Bronchial epithelial cell (primary cell): ENCODE measurements at regions not wholly inside any gene's neighbourhood (a gene's known extent, or its start where the extent isn't known, plus 50 kb on each side); places are given as distances from the start of the nearest gene placed in this dataset.
"Not testable (repeated sequence)": the region's sequence is repeated elsewhere in the genome, so short reads cannot be mapped to it uniquely, and the experiment has no call there.

Source experiments
- DNase-seq: peaks from one replicate; pipeline ENCODE4 v3.0.0-alpha.2; 2010; ENCODE audit warnings: low read depth
- FAIRE-seq: peaks from 2 replicates; lab custom pipeline; 2011; peaks lifted over from hg19 to GRCh38; lab: Jason Lieb, UNC
- H3K27me3 ChIP-seq: 2 replicates; pipeline ENCODE4 v1.5.1; 2011; ENCODE audit warnings: low read length; ENCODE audit not compliant: control insufficient read depth, insufficient read depth
- H3K36me3 ChIP-seq: 2 replicates; pipeline ENCODE4 v1.5.1; 2011; ENCODE audit warnings: low read length; ENCODE audit not compliant: control insufficient read depth, insufficient read depth
- H3K4me3 ChIP-seq: 2 replicates; pipeline ENCODE4 v1.5.1; 2011; ENCODE audit warnings: mild to moderate bottlenecking, low read depth, low read length, control low read depth
- CTCF ChIP-seq: IDR thresholded peaks from 2 replicates; pipeline ENCODE4 v1.5.1; 2011; ENCODE audit warnings: mild to moderate bottlenecking, moderate library complexity, low read length, control low read depth, inconsistent platforms; ENCODE audit not compliant: insufficient read depth, severe bottlenecking

GRCh38 chr10:80829562-80829961, 291.9 kb downstream of the SH2D4B start:
- no peaks in the 10 kb centered on the region for H3K27me3 ChIP-seq
- no peak for FAIRE-seq
- H3K36me3 ChIP-seq: no peaks in the 10 kb centered on the region
- no peak for DNase-seq
- no peak overlapping the region for H3K4me3 ChIP-seq
- no peak for TF ChIP-seq CTCF

- DNase-seq, H3K27me3 ChIP-seq, H3K4me3 ChIP-seq, FAIRE-seq, H3K36me3 ChIP-seq: not testable (repeated sequence)
Measured at GRCh38 chr10:80832693-80833092, 295.0 kb downstream of the SH2D4B start.

- Histone ChIP-seq H3K4me3 (no peak overlapping the region), H3K27me3 (no peaks in the 10 kb centered on the region), H3K36me3 (no peaks in the 10 kb centered on the region)
- TF ChIP-seq CTCF: peak; percentile 30
- peak; percentile 1 for DNase-seq
- no peak for FAIRE-seq
Measured at GRCh38 chr10:80855348-80855971, 317.8 kb downstream of the SH2D4B start.

- H3K4me3 ChIP-seq: no peak overlapping the region
- no peaks in the 10 kb centered on the region for H3K27me3 ChIP-seq
- no peak for TF ChIP-seq CTCF
- H3K36me3 ChIP-seq: no peaks in the 10 kb centered on the region
- no peak for DNase-seq
- FAIRE-seq: no peak
Measured at GRCh38 chr10:80856186-80856585, 318.5 kb downstream of the SH2D4B start.

GRCh38 chr10:80859279-80859678, 321.6 kb downstream of the SH2D4B start:
- not testable (repeated sequence) for DNase-seq, FAIRE-seq, H3K4me3 ChIP-seq, H3K36me3 ChIP-seq, H3K27me3 ChIP-seq

GRCh38 chr10:80860719-80861118, 323.0 kb downstream of the SH2D4B start:
- no peak for DNase-seq
- Histone ChIP-seq H3K27me3 (no peaks in the 10 kb centered on the region), H3K4me3 (no peak overlapping the region), H3K36me3 (no peaks in the 10 kb centered on the region)
- no peak for TF ChIP-seq CTCF
- no peak for FAIRE-seq

- no peak for FAIRE-seq
Measured at GRCh38 chr10:80861882-80862281, 324.2 kb downstream of the SH2D4B start.

More at GRCh38 chr10:80861882-80862281, 324.2 kb downstream of the SH2D4B start:
- TF ChIP-seq CTCF: no peak
- Histone ChIP-seq H3K27me3 (no peaks in the 10 kb centered on the region), H3K4me3 (no peak overlapping the region), H3K36me3 (no peaks in the 10 kb centered on the region)
- DNase-seq: no peak
